ENCODE measurements at regions not wholly inside any gene's neighbourhood (a gene's known extent, or its start where the extent isn't known, plus 50 kb on each side); places are given as distances from the start of the nearest gene placed in this dataset.

DNA sequence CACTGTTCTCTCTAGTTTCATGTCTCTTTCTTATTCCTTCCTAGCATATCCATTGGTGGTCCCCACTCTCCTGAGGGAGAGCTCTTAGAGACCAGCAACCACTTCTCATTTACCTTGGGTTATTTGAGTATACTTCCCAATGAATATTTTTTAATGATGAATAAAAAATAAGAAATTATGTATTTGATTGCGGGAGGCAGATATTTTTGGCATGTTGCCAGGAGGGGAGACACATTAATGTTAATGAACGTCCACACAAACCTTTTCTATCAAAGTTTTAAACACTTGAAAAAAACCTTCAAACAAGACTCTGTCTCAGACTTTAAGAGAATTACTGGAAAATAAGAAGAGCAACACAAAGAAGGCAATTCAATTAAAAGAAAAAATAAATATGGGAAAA is 260.6 kb upstream of the MAGI2 start:
- Histone ChIP-seq H4K20me1 (ENCODE audit: low read length) (no peaks in the 10 kb centered on the region), H3K9me3 (ENCODE audit: low read length) (no peaks in the 10 kb centered on the region), H3K27me3 (ENCODE audit: low read length) (no peaks in the 10 kb centered on the region), H2AFZ (ENCODE audit: low read length) (no peak overlapping the region), H3K9ac (ENCODE audit: low read length) (no peak overlapping the region), H3K4me1 (ENCODE audit: insufficient read depth, low read length) (peaks cover 13% of the 10 kb centered on the region), H3K36me3 (ENCODE audit: low read depth, low read length) (no peaks in the 10 kb centered on the region), H3K4me2 (ENCODE audit: low read length) (no peak overlapping the region), H3F3A (ENCODE audit: low read length, unreplicated experiment) (peaks cover under 1% of the 10 kb centered on the region), H3K79me2 (ENCODE audit: low read length) (no peaks in the 10 kb centered on the region), H3K9me2 (replicated peaks; ENCODE audit: low read length) (no peaks in the 10 kb centered on the region), H3K4me3 (ENCODE audit: low read length) (no peak overlapping the region), H3K27ac (ENCODE audit: low read length) (no peak overlapping the region)
- TF ChIP-seq EZH2 (IDR thresholded peaks at IDR 0.05; ENCODE audit: low read length, unreplicated experiment) (no peak), EZH2phosphoT487 (IDR thresholded peaks at IDR 0.05; ENCODE audit: borderline replicate concordance, low read length) (no peak), CTCF (conservative IDR thresholded peaks at IDR 0.05; ENCODE audit: low read depth, low read length) (no peak)
- ChIA-PET CTCF (no interaction called here), POLR2A (ENCODE audit: unreplicated experiment) (no interaction called here)
- BruUV-seq (replicated peaks): no TSS peak
- intact Hi-C loops (cut with micrococcal nuclease): no loop called here
- DNase-seq (no peak), ATAC-seq (no peak)

DNA sequence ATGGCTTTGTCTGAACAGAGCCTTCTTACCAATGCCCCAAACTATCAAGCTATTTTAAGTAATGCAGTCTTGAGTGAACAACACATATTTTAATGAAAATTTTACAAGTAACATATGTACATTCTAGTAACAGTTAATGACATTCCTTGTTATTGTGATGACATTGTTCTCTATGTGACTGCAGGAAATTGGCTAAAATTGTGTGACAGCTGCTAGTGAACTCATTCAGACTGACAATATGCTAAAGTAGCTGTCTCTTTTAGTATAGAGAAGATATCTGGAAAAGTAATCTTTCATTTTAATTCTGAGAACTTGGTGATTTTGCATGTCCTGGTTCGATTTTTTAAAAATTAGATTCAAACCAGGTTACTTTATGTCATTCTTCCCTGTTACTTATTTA is 259.8 kb upstream of the MAGI2 start:
- CTCF ChIA-PET: no interaction called here
- no TSS peak for BruUV-seq (replicated peaks)
- DNase-seq: no peak
- Histone ChIP-seq H3K79me2 (ENCODE audit: low read length) (no peaks in the 10 kb centered on the region), H2AFZ (ENCODE audit: low read length) (no peak overlapping the region), H3K4me2 (ENCODE audit: low read length) (no peak overlapping the region), H3K36me3 (ENCODE audit: low read depth, low read length) (no peaks in the 10 kb centered on the region), H3K27me3 (ENCODE audit: low read length) (no peaks in the 10 kb centered on the region), H3K9me2 (replicated peaks; ENCODE audit: low read length) (no peaks in the 10 kb centered on the region), H3K27ac (ENCODE audit: low read length) (no peak overlapping the region), H3K4me3 (ENCODE audit: low read length) (no peak overlapping the region), H4K20me1 (ENCODE audit: low read length) (no peaks in the 10 kb centered on the region), H3K4me1 (ENCODE audit: insufficient read depth, low read length) (peaks cover 21% of the 10 kb centered on the region), H3F3A (ENCODE audit: low read length, unreplicated experiment) (peaks cover 3% of the 10 kb centered on the region), H3K9me3 (ENCODE audit: low read length) (no peaks in the 10 kb centered on the region), H3K9ac (ENCODE audit: low read length) (no peak overlapping the region)
- TF ChIP-seq EZH2phosphoT487 (IDR thresholded peaks at IDR 0.05; ENCODE audit: borderline replicate concordance, low read length): no peak
- TF ChIP-seq EZH2 (IDR thresholded peaks at IDR 0.05; ENCODE audit: low read length, unreplicated experiment): no peak
- no peak for TF ChIP-seq CTCF (conservative IDR thresholded peaks at IDR 0.05; ENCODE audit: low read depth, low read length)
- intact Hi-C loops (cut with micrococcal nuclease): no loop called here
- no peak for ATAC-seq
- POLR2A ChIA-PET (ENCODE audit: unreplicated experiment): no interaction called here

DNA sequence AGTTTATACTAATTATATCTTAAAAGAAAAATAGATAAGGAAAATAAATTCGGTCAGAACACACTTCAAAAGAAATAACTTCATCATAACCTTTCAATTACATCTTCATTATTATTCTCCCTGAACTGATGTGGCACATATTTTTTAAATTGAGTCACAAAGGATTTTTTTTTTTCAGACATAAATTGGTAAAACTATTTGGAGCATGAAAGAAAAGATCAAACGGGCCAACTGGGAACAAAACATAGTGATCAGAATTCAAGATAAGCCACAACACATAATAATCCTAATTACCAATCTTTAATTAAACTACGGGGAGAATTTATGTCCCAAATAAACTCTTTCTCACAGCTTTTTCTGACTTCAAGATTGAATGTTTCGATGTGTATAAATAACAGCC is 258.2 kb upstream of the MAGI2 start:
- Histone ChIP-seq H3K27me3 (ENCODE audit: low read length) (no peaks in the 10 kb centered on the region), H3K4me2 (ENCODE audit: low read length) (no peak overlapping the region), H2AFZ (ENCODE audit: low read length) (no peak overlapping the region), H3K9me2 (replicated peaks; ENCODE audit: low read length) (no peaks in the 10 kb centered on the region), H3K4me1 (ENCODE audit: insufficient read depth, low read length) (peaks cover 23% of the 10 kb centered on the region), H3K9me3 (ENCODE audit: low read length) (no peaks in the 10 kb centered on the region), H4K20me1 (ENCODE audit: low read length) (no peaks in the 10 kb centered on the region), H3K79me2 (ENCODE audit: low read length) (no peaks in the 10 kb centered on the region), H3K27ac (ENCODE audit: low read length) (no peak overlapping the region), H3K4me3 (ENCODE audit: low read length) (no peak overlapping the region), H3F3A (ENCODE audit: low read length, unreplicated experiment) (peaks cover 3% of the 10 kb centered on the region), H3K36me3 (ENCODE audit: low read depth, low read length) (no peaks in the 10 kb centered on the region), H3K9ac (ENCODE audit: low read length) (no peak overlapping the region)
- POLR2A ChIA-PET (ENCODE audit: unreplicated experiment): no interaction called here
- DNase-seq (no peak), ATAC-seq (no peak)
- CTCF ChIA-PET: no interaction called here
- no TSS peak for BruUV-seq (replicated peaks)
- no peak for TF ChIP-seq EZH2phosphoT487 (IDR thresholded peaks at IDR 0.05; ENCODE audit: borderline replicate concordance, low read length)
- intact Hi-C loops (cut with micrococcal nuclease): no loop called here

All from PC-3 (cell line).